Activated T-cell treated with anti-CD3 and anti-CD28 coated beads for 4 hours (primary cell): ENCODE measurements at regions not wholly inside any gene's neighbourhood (a gene's known extent, or its start where the extent isn't known, plus 50 kb on each side); places are given as distances from the start of the nearest gene placed in this dataset.
"Not testable (repeated sequence)": the region's sequence is repeated elsewhere in the genome, so short reads cannot be mapped to it uniquely, and the experiment has no call there.

Experiments
- DNase-seq: peaks from one replicate; pipeline ENCODE4 v3.0.0-alpha.2; 2020

DNA sequence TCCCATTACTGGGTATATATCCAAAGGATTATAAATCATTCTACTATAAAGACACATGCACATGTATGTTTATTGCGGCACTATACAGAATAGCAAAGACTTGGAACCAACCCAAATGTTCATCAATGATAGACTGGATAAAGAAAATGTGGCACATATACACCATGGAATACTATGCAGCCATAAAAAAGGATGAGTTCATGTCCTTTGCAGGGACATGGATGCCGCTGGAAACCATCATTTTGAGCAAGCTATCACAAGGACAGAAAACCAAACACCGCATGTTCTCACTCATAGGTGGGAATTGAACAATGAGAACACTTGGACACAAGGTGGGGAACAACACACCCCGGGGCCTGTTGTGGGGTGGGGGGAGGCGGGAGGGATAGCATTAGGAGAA, 57.0 kb upstream of the NEUROD1 start:
- DNase-seq, result not testable (repeated sequence)

DNA sequence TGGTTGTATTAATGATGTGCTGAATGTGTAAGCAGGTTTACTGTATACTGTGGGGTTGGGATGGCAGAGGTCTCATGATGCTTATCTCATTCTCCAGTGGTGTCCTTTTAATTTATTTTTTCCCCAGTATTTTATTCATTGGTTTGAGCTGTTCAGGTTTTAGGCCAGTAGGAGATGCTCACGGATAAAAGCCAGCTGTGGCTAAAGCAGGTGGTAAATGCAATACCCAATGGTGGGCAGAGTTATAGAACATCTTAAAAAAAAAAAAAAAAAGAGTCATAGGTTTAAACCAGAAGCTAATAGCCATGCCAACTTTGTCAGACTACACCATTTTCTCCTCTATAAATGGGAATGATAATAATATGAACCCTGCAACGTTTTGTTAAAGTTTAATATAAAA, 57.8 kb upstream of the NEUROD1 start:
- DNase-seq, result no peak

DNA sequence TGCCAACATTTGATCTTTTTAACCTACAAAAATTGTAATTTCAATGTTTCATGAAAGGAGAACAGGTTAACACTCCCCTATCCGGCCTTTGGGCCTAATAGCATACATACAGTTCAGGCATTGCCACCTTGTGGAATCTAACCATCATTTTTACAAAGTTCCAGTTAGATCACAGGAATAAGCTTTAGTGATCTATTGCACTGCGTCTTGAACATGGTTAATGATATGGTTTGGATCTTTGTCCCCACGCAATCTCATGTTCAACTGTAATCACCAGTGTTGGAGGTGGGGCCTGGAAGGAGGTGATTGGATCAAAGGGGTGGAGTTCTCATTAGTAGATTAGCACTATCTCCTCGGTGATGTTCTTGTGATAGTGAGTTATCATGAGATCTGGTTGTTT, 58.2 kb upstream of the NEUROD1 start:
- DNase-seq, result no peak

DNA sequence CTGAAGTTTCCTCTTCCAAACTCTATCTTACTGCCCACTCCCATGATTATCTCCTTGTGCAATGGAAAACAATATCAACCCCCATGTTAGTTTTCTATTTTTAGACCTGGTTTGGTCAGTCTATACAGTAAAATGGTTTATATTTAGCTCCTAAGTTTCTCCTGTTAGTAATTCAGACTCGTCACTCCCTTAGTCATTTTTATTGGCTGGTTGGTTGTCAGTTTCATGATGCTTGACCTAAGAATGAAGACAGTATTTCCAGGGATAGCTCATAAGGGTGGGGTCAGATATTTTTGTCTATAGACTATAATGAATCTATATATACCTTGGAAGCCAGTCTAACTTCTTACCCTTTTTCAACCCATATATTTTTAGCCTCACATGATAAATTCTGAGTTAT, 61.4 kb upstream of the NEUROD1 start:
- DNase-seq, result no peak

DNA sequence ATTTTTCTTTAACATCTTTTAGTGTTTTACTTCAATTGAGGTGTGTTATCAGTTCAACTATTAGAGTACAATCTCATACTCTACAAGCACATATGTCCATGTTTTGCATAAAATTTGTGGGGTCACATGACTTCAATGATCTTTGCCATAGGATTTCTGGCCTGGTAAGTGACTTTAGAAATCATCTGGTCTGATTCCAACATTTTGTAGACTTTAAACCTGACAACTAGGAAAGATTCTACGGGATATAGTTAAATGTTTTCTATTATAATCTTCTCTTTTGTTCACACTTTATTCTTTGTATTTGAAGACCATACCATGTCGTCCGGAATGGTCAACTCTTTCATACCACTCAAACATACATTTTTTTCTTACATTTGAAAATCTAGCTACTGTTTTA, 62.0 kb upstream of the NEUROD1 start:
- DNase-seq, result no peak

DNA sequence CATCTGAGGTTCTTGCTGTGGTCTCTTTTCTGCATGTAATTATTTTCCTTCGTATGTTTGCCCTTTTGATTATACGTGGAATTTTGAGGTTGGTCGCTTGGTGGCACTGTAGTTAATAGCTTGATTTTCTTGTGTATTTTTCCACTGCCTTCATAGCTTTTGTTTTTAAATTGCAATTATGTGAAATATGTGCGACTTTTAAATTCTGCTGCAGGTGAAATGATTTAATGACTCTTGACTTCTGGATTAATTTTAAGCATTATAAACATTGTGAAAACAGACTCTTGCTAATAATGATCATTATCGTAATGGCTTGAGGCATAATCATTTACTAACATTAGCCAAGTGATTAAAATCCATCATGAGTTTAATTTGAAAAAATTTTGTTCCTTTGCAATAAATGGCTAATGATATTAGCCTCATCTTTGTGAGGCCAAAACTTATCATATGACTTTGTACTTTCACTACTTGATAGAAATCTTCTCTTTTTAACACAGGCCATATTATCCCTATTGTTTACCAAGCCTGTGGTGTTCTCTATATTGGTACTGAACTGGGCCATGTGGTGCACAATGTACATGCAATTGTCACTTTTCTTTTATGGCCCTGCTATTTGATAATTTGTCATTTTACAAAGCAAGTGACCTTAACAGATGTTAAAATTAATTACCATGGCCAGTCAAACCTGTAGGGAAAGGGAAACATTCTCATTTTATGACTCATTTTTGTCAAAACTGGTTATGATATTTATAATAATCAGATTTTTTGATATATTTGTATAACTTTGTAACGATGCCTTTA, 62.8 kb upstream of the NEUROD1 start:
- DNase-seq, result peak; percentile 9

DNA sequence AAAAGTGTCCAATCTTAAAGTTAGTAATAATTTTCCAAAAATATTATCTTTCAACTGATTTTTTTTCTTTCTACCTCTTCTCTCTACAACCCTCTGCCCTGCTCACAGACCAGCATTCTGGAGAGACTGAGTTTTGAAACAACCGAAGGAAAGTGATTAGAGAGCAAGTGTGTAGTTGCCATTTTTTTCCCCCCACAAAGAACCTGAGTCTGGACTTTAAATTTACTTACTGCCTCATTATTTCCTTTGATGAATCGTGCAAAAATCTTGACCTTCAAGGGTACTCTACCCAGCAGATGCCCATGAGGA, 63.4 kb upstream of the NEUROD1 start:
- no peak for DNase-seq

DNA sequence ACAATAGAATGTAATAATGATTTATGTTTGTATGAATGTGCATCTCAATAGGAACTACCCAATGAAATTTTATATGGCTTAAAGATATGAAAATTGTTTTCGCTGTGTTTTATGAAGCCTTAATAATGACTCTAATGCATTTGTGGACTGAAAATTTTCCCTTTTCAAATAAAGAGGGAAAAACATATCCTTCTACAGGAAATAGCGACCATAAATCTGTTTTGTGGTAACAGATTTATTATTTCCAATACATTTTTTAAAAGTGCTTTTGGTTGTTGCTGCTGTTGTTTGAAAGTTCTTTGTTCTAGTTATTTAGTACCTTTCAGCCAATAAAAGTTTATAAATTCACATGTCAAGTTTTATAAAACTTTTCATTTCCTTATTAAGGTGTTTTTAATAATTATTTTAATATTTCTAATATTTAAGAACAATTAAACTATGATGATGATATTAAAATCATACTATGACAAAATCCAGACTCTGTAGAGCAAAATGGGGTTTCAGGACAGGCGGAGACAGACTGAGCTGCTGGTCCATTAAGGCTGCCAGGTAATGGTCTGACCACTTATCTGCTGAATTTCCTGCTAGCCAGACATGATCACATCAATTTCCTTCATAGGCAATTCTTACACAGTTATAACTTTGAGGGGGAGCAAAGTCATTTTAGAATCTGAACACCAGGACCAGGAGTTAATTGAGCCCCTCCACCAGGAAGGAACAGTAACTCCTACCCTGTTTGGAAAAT, 65.7 kb upstream of the NEUROD1 start:
- DNase-seq, result no peak

DNA sequence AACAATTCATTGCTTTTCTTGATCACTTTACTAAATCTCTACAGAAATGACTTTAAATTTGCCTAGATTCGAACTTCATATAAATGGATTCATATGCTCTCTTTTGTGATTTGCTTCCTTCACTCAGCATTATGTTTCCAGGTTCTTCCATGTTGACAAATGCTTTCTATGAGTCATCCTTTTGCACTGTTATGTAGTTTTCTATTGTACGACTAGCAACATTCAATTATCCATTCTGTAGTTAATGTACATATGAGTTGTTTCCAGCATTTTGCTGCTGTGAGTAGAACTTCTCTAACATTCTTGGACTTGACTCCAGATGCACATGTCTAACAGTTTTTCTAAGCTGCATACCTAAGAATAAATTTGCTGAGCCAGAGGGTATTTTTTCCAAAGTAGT, 66.5 kb upstream of the NEUROD1 start:
- DNase-seq, result no peak

DNA sequence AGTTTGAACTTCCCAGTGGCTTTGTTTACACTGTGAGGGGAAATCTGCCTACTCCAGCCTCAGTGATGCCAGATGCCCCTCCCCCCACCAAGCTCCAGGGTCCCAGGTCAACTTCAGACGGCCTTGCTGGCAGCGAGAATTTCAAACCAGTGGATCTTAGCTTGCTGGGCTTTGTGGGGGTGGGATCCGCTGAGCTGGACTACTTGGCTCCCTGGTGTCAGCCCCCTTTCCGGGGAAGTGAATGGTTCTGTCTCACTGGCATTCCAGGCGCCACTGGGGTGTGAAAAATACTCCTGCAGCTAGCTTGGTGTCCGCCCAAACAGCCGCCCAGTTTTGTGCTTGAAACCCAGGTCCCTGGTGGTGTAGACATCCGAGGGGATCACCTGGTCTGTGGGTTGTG, 70.0 kb upstream of the NEUROD1 start:
- no peak for DNase-seq

DNA sequence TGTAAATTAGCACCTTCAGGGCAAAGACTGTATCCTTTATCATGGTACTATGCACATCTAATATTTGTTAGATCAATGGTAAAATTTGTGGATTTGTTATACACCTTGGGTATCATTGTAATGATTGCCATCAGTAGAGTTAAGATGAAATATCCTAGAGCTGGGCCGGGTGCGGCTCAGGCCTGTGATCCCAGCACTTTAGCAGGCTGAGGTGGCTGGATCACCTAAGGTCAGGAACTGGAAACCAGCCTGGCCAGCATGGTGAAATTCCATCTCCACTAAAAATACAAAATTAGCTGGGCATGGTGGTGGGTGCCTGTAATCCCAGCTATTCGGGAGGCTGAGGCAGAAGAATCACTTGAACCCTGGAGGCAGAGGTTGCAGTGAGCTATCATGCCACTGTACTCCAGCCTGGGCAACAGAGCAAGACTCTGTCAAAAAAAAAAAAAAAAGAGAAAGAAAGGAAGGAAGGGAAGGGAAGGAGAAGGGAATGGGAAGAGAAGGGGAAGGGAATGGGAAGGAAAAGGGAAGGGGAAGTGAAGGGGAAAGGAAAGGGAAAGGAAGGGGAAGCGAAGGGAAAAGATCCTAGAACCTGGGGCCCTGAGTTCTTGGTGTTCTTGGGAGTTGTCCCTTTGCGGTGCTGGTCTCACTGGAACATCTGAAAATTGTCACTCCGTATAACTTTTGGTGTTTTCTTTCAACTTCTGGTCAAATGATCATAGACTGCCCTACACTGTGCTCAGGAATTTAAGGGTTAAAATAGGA, 71.1 kb upstream of the NEUROD1 start:
- DNase-seq, result no peak

DNA sequence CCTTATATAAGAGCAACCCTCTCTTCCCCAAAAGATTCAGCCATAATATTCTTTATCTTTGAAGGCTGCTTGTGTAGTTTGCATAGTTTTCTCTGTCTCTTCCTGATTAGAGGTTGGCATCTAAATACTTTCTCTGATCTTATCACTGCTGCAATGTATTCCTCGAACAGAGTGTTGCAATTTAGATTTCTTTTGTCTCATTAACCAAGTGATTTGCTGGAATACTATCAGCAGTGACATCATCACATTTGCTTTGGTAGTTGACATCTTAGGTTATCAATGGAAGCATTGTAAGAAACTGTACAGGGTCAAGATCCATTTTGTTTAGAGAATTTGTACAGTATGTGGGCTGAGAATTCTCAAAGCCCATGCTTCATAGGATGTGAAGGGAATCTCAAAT, 72.0 kb upstream of the NEUROD1 start:
- DNase-seq, result no peak

DNA sequence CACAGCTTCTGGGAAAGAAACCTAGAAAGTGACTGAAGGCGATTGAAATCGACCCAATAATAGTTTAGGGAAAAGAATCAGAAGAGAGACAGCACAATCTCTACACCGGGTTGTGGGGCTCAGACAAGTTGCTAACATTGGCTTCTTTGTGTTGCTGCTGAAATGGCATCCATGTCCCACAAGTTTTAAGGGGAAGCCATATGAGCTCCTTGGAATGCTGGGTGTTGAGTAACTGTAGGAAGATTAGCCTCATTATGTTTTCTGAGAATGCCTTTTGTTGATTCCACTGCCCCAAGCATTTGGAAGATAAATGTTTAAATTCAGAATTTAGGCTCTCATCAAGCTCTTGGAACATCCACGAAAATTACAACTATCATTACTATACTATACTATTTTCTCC, 73.4 kb upstream of the NEUROD1 start:
- no peak for DNase-seq

DNA sequence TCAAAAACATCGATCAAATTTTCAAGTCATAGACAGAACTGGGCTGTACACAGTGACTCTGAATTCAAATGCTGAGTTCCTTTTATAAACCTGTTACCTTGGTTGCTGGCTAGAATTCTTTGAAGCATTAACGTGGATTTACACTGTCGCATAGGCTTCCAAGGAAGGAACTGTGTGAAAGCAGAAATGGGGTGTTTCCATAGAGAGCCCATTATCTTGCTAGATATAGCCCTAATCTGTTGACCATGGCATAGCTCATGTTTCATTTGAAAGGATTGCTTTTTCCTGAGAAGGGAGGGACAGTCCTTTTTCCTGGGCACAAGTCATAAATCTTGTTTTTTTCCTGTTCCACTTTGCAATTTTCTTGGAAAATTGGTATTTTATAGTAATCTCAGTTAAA, 73.8 kb upstream of the NEUROD1 start:
- no peak for DNase-seq

DNA sequence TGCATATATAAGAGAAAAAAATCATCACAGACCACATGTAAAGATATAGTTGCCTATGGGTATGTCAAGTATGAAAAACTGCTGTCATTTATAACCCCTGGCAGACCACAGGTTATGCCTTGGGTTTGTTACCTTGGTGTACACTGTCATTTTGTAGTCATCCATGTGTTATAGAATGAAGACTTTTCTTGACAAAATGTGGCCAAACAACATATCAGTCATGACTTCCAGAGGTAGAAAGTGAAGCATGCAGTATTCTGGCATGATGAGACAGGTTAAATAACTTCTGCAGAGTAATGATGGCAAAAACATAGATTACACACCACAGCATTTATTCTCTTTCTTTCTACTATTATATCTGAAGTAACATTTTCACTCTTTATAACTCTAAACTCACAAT, 74.9 kb upstream of the NEUROD1 start:
- no peak for DNase-seq

DNA sequence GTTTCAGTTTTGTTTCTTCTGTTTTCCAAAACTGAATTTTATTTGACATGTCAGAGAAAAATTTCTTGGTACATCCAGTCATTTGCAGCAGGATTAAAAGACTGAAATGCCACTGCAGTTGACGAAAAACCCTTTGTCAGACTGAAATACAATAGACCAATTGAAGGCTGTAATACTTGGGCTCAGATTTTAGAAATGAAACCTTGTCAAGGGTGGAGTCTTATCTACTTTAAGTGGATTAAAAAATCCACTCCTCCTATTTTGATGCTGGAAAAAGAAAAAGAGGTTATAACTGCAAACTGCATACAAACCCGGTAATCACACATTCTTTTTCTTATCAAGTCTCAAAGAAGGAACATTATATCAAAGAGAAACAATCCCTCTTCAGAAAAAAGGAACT, 80.2 kb upstream of the NEUROD1 start:
- DNase-seq, result no peak

DNA sequence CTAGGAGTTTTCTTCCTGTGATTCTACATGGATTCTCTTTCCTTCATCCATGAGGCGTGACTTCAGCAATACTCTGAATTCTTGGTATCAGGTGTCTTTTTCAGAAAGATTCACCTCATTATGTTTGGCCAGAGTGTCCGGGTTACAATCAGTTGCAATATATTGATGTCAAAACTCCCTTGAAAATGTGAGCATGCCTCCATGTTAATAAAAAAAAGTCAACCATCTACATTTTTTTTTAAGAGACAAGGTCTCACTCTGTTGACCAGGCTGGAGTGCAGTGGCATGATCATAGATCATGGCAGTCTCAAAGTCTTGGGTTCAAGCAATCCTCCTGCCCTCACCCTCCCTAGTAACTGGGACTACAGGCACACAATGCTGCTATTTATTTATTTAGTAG, 80.9 kb upstream of the NEUROD1 start:
- DNase-seq, result no peak

DNA sequence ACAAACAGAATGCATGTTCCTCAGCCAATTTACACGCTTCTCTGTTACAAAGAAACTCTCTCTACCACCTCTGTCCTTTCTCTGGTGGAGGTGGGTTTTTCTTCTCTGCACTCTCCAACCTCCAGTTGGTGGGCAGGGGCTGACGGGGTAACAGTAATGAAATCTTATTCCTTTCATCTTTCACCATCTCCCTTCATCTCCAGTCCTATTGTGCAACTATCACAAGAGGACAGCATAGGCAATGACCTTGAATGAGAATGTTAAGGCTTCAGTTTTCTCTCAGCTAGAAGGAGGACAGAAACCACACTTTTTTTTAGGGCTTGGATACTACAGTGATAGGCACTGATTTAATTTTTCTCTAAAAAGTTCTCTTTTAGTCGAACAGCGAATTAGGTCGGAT, 81.7 kb upstream of the NEUROD1 start:
- no peak for DNase-seq

DNA sequence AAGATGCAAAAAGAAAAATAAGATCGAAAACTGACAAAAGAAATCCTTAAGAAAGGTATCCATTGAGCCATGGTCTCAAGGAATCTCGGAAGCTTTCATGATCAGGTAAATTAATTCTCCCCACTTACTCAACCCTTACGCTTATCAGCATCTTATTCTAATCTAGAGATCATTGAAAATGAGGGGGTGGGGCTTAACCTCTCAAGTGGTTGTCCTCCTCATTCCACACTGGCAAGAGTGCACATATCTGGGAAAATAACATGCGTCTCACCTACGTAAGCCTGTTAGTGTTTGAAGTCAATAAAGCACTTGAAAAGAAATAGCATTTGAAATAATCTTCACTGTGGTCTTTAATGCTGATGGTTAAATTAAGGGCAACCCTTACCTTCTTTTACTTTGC, 82.5 kb upstream of the NEUROD1 start:
- no peak for DNase-seq

DNA sequence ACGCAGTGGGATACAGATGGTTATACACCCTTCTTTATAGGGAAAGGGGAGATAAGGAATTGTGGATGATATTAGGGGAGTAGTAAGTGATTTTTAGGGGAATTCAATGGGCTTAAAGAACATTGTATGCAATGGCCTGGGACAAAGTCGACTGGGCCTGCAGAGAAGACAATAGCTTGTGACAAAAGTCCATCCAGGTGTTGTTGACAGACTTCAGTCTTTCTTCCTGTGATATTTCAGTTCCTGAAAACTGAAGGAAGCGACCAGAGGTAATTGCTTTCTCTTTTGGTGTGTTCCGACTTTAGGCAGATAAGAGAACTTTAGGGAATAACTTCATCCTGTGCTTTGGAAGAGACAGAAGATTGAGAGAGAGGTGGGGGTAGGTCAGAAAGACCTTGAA, 83.1 kb upstream of the NEUROD1 start:
- no peak for DNase-seq

DNA sequence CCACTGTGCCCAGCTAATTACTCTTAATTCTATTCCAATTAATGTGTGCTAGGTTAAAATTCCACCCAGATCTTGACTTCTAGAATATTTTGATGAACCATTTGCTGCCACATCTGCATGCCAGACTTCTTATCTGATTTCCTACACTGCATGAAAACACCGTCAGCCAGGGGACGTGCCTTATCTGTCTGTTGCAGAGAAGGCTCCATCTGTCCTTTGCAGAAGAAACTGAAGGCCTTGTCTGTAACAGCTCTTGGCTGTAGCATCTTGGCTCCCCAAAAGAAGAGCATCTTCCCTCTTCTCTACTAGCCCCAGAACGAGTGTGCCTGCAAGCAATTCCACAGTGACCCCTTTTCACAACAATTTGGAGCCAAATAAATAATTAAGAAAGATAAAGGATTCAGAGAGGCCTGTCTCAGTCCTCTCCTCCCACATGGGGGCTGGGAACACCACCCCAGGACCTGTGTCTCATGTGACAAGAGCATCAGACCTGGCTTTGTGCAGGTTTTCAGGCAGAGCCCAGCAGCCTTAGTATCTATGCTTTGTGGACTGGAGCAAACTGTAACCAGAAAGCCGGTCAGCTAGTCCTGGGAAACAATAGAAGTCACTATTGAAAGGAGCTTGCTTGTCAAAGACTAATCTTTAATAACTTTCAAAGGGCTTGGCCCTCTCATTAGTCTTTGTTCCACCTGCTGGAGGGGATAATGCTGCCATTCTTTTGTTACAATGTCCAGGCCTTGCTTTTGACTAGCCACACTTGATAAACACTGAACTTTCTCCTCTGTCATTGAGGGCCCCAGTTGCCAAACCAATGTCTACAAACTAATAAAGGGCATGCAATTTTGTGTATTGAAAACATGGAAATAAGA, 84.0 kb upstream of the NEUROD1 start:
- DNase-seq, result no peak

DNA sequence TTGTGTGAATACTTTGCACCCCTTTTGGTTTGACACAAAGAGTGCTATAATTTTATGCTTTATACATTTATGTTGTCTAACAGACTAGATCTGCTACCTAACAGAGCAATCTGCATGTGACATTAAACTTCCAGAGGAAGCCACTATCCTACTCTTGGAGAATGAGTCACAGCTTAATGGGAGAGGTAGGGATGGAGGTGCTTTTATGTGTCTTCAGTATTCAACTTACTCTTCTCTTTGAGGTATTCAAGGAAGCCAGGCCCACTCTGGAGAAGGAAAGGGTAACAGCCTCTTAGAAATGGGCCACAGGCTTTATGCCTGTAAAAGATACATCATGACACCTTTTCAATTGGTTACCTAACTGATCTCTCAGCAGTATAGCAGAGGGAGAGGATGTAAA, 85.8 kb upstream of the NEUROD1 start:
- no peak for DNase-seq

DNA sequence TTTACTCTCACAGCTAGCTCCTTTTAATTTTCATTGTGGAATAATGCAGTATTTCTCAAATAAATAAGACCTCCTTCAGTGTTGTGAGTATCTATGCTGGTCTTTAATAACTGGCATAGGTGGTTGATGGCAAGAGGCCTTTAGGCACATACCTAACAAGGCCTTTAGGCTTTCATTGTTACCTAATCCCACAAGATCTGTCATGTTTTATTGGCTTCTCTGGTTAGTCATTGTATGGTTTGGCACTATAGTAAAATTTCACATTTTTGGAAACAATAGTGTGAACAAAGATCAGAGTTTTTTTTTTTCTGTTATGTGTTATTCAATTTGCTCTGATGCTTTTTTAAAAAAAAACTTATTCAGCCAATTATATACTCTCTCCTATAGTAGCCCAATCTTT, 89.8 kb upstream of the NEUROD1 start:
- no peak for DNase-seq
